GM13976 (cell line): ENCODE measurements at regions not wholly inside any gene's neighbourhood (a gene's known extent, or its start where the extent isn't known, plus 50 kb on each side); places are given as distances from the start of the nearest gene placed in this dataset.

ENCODE experiments used
- DNase-seq: peaks from one replicate; pipeline ENCODE4 v3.0.0; 2012; ENCODE audit warnings: low spot score
- in situ Hi-C: fragments of 300-500 bp; cut with MboI; formaldehyde crosslinking; loops from one replicate; pipeline ENCODE4 v1.12.0; 2022; ENCODE audit warnings: low sequenced_read_pairs, mixed read lengths, inconsistent platforms; ENCODE audit not compliant: unreplicated experiment
- TF ChIP-seq, protein P1 (sequence below): IDR thresholded peaks from 2 replicates; pipeline ENCODE4 v1.5.1; 2012; ENCODE audit warnings: borderline replicate concordance, mild to moderate bottlenecking; ENCODE audit not compliant: insufficient read depth; ENCODE audit errors: extremely low read depth, missing control alignments, control extremely low read depth

DNA sequence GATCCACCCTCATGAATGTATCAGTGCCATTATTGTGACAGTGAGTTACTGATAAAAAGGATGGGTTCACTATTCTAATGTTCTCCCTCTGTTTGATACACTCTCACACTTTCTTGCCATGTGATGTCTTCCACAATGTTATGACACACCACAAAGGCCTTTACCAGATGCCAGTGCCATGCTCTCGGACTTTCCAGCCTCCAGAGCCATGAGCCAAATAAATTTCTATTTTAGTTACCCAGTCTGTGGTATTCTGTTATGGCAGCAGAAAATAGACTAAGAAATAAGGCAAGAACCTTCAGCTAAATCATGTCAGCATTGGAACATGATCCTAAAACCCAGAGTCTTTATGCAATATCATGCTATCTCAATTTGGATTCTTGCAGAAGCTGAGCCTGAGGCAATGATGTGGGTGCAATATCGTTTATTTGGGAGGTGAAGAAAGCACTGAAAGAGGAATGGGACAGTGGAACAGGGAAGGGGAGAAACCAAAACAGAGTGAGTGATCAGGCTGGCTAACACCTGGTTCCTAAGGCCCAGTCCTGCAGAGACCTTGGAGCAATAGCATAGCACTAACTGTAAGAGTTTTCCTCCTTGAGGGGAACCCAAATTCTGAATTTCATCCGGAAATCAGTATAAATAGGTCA is 130.4 kb upstream of the LRFN2 start:
- no peak for DNase-seq
- in situ Hi-C loops = no loop called here
- TF ChIP-seq, protein P1, sequence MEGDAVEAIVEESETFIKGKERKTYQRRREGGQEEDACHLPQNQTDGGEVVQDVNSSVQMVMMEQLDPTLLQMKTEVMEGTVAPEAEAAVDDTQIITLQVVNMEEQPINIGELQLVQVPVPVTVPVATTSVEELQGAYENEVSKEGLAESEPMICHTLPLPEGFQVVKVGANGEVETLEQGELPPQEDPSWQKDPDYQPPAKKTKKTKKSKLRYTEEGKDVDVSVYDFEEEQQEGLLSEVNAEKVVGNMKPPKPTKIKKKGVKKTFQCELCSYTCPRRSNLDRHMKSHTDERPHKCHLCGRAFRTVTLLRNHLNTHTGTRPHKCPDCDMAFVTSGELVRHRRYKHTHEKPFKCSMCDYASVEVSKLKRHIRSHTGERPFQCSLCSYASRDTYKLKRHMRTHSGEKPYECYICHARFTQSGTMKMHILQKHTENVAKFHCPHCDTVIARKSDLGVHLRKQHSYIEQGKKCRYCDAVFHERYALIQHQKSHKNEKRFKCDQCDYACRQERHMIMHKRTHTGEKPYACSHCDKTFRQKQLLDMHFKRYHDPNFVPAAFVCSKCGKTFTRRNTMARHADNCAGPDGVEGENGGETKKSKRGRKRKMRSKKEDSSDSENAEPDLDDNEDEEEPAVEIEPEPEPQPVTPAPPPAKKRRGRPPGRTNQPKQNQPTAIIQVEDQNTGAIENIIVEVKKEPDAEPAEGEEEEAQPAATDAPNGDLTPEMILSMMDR = no peak

DNA sequence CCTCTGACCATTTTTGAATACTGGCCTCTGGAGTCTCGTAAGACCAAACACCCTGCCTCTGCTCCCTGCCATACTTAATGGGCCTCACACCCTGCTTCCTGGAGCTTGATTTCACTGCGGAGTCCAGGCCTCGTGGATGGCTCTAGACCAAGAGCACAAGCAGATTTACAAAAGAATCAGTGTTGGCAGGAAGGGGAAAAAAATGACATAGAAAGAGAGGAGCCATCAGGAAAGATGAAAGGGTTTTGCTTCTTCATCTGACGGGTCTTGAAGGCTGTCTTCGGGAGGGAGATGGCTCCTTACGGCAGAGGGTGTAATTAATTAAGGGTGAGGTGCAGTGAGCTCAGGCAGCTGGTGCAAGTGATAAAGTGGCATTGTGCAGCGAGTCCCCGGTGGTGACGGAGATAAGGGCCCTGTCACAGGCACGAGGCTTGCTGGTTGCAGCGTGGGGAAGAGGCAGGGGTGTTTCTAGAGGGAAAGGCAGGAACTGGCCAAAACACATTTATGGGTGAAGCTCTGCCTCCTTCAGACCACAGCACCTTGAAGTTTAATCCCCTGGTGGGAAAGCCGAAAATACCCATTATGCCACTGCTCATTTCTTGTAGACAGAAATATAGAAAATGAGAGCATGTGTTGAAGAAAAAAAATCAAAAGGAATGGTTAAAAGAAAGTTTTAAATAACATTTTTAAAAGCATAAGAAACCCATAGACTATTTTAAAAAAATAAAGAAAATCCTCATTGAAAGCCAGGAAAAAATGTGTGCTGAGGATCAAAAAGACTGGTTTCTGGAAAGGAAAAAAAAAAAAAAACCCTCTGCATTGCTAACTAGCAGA is 128.6 kb upstream of the LRFN2 start:
- in situ Hi-C loops = no loop called here
- TF ChIP-seq, protein P1 = no peak
- no peak for DNase-seq

DNA sequence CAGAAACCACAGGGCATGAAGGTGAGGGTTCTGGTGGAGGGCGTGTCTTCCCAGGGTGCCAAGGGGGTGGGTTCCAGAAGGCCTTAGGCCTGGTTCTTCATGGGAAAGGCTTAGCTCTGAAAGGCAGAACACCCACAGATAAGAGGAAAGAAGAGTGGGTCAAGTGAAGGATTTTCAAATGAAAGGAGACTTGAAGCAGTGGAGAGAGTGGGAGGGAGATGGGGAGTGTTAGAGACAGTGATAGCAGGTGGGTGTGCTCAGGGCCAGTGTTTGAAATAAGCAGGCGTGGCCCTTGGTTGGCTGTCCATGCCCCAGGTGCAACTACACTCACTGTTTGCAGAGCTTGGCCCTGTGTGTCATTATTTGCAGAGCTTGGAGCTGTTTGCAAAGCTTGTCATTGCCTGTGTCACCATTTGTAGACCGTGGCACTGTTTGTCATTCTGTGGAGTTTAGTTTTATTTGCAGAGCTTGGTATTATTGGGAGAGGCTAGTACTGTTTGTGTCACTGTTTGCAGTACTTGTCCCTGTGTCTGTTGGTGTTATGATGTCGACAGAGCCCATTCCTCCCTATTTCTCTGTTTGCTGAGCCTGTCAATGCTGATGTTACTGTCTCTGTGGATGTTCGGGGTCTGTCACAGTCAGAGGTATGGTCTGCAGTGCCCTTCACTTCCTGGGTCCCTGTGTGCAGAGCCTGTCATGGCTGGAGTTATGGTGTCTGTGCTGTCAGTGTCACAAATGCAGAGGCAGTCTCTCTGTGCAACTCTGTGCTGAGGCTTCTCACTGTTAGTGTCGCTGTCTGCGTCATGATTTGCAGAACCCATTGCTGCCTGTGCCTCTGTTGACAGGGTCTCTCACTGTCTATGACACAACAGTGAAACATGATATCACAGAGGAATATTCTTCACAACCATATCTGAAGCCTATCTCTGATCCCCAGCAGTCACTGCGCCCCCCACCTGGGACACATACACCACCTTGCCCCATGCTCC is 127.7 kb upstream of the LRFN2 start:
- TF ChIP-seq, protein P1 = no peak
- in situ Hi-C loops = no loop called here
- no peak for DNase-seq

DNA sequence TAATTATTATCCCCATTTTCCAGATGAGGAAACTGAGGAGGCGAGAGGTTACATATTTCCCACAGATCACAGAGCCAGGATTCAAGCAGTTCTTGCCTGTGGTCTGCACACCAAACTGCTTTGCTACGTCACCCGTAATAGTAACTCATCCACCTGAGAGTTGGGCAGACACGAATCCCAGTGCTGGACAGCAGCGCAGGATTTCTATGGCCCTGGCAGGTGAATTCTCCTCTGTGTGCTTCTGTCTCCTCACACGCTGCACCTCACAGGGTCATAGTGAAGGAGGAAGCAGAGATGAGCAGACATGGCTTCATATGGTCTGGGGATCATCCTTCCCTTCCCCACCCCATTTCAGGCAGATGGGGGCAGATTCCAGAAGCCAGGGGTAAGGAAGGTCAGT is 127.0 kb upstream of the LRFN2 start:
- TF ChIP-seq, protein P1 = no peak
- DNase-seq = no peak
- in situ Hi-C loops = no loop called here

DNA sequence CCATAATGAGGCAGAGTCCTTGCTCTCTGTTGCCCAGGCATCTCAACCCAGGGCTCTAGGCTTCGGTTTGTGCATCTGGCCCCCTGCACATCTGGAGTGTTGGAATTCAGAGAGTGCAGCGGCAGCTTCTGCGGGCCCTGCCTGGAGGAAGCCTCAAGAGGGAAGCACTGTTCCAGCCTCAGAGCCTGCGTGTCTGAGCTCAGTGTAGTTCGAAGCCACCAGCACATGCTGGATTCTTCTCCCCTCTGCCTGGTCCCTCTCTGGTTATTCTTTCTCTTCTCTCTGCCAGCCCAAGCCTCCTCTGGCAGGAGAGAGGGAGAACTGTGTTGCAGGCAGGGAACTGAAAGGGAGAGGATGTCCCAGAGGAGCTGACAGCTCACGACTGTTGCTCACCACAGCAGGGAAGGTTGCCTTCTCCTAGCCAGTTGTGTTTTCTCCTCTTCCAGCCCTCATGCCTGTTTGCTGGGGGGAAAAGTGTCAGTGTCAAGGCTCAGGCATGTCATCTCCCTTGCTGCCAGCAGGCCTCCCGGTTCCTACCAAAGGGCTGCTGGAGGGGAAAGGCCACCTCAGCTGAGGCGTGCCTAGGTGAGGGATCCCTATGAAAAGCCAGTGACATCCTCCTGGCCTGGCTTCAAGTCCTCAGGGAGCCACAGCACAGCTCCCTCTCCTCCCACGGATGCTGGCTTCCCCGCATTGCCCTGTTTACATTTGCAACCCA is 126.0 kb upstream of the LRFN2 start:
- in situ Hi-C loops = no loop called here
- no peak for DNase-seq
- TF ChIP-seq, protein P1 = no peak
